Inflammatory macrophage treated with lipopolysaccharide for 4 hours (primary cell): ENCODE measurements at regions not wholly inside any gene's neighbourhood (a gene's known extent, or its start where the extent isn't known, plus 50 kb on each side); places are given as distances from the start of the nearest gene placed in this dataset.
"Not testable (repeated sequence)": the region's sequence is repeated elsewhere in the genome, so short reads cannot be mapped to it uniquely, and the experiment has no call there.

Source experiments
- DNase-seq: peaks from one replicate; pipeline ENCODE4 v3.0.0-alpha.2; 2020

DNA sequence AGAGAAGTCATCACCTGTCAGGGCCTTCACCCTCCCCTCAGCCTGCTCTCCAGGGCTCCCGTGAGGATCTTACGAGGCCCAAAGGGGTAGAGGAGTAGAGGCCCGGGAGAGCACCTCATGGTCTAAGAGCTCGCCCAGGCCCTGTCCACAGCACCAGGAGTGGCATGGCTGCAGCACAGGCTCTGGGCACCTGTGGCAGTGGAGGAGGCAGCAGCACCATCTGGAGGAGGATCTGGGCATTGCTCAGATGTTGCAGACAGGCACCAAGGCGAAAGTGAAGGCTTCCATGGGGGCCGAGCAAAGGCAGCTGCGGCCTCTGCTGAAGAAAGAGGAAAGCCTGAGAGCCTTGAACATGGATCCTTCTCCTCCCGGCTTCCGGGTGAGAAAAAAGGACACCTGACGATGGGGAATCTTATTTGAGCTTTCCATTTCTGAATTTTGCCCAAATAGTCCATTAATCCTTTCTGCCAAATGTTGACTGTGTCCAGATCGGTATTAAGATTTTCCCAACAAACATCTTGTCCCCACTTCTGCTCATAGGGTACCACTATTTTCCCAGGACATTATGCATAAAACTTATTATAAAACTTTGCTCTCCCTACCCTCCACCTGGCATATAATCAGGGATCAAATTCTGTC is 604.7 kb downstream of the PTPRC start:
- peak; percentile 58 for DNase-seq

DNA sequence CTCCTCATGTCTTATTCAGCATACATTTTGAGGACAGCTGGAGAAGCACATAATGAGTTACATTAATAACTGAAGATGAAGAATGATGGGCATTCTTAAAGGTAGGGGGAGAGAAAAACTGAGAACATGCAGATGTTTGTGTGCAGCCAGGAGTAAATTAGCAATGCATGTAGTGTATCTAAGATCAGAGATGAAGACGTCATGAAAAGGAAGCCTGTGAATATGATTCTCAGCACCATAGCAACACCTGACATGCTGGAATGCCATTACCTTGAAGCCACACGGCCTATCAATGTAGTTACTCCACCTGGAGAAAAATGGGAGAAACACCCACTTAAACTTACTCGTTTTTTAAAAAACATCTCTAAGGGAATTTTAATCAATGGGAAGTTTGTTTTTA is 607.1 kb downstream of the PTPRC start:
- DNase-seq, result no peak

- no peak for DNase-seq
These were observed 607.9 kb downstream of the PTPRC start for GRCh38 chr1:199246716-199247115.

GRCh38 chr1:199247891-199248290 is 609.1 kb downstream of the PTPRC start:
- no peak for DNase-seq

- not testable (repeated sequence) for DNase-seq
These were observed 615.2 kb downstream of the PTPRC start for GRCh38 chr1:199254040-199254439.

- no peak for DNase-seq
These were observed 622.5 kb downstream of the PTPRC start for GRCh38 chr1:199261328-199261727.

DNA sequence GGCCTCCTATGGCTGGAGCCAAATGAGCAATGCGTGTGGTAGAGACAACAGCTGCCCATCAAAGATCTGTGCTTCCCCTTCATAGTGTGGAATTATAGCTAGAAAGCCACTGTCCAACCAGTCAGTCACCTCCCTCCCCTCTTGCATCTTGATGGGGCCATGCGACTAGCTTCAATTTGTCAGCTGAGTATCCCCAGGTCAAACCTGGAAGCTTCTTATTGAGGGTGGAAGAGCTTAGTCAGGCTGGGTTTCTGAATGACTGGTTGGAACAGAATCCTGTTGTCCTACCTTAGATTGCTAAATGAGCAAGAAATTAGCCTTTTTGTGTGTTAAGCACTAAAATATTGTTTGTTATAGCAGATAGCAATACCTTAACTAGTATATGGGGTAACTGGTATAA is 625.4 kb downstream of the PTPRC start:
- no peak for DNase-seq

DNA sequence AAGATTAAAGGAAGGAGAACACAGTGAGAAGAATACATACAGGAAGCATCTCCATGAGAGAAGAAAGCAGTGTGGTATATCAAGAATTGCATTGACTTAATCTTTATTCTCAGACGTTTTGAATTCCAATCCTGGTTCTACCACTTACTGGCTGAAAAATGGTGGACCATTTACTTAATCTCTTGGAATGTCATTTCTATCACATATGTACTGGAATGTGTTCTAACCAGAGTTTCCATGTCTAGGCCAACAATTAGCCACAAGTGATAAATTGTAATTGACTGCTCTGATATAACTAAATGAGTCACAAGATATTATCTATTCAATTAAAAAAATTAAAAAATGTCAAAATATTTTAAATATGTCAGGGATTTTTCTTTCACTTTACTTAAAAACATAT is 626.1 kb downstream of the PTPRC start:
- no peak for DNase-seq

- DNase-seq, result no peak
These were observed 626.5 kb downstream of the PTPRC start for GRCh38 chr1:199265319-199265718.

DNA sequence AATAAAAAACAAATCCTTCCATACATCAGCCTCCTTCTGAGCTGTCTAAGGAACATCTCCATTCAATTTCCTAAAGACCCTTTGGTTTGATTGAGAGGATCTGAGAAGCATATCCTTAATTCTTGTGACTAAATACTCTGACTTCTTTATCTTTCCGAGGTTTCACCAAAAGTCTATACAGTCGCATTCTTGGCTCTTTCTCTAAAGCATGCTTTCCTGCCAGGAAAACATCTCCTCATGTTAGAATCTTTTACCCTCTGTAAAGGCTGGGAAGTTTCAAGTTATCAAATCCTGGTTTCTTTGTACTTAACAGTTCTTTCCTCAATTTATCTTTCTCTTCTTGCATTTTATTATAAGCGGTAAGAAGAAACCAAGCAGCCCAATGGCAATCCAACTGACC is 630.4 kb downstream of the PTPRC start:
- DNase-seq, result no peak

- DNase-seq, result no peak
These were observed 633.3 kb downstream of the PTPRC start for GRCh38 chr1:199272139-199272544.

DNA sequence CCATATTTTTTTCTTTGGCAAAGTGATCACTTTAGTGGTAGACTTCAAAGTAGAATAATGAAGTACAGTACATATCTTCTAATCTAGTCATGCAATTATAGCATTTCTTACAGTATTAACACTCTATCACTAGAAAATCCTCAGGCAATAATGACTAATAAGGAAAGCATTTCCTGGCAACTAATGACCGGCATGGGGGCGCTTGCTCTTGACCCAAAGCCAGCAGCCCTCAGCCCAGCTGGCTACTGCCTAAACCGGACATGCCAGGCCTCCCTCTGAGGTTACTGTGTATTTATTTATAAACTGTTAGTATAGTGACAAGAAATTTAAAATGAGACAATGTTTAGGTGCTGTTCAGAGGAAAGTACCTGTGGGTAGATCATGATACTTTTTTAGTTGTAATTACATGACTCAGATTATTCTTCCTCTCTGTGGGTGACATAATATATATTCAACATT is 633.8 kb downstream of the PTPRC start:
- DNase-seq, result no peak

GRCh38 chr1:199273837-199274379 is 635.1 kb downstream of the PTPRC start:
- no peak for DNase-seq

GRCh38 chr1:199279067-199279466 is 640.2 kb downstream of the PTPRC start:
- peak; percentile 61 for DNase-seq

DNA sequence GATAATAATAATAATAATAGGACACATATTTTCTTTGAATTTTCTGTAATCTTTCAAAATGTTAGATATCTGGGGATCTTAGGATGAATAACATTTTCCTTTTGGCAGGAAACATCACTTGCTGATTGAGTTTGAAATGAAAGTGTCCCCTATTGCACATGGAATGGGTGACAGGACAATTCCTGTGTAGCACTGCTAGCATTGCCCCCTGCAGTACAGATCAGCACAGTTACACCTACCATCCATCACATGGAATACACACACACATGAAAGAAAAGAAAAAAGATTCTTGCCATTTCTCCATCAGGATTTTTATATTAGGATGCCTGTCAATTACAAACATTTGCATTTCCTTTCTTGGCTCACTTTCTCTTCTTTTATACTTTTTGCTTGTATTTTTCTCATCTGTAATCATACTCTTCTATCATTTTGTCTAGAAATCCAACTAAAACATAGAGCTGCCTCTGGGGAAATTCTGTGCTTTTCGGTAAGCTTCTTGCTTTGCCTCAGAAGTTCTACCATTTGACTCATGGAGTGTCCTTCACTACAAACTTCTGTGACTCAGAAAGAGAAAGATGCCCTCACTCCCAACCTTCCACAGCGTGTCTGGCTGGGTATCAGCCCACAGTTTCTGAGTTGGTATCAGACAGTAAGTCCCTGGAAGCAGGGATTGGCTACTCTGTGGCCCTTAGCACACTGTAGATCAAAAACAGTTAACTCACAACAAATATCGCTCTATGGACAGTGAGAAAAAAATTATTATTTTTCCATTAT is 641.2 kb downstream of the PTPRC start:
- peak; percentile 10 for DNase-seq

DNA sequence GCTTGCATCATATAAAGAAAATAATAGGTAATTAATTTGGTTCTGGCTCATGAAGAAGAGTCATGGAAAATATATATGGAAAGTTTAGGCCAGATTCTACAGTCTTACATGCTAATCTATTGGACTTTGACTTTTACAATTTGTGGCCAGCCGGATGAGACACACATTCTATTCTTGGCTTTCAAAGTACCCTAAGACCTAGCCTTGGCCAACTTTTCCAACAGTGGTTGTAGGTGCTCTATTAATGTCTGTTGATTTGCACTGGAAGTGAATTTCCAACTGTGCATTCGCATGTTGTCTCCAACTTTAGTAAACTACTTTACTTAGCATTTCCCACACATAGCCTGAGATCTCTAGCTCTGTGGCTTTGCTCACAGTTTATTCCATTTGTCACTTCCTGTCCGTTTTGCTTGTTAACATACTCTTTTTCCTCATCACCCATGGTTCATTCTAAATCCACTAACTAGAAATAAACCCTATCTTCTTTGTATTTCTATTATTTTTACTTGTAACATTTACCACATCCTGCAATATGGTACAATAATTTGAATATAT is 644.0 kb downstream of the PTPRC start:
- no peak for DNase-seq

DNA sequence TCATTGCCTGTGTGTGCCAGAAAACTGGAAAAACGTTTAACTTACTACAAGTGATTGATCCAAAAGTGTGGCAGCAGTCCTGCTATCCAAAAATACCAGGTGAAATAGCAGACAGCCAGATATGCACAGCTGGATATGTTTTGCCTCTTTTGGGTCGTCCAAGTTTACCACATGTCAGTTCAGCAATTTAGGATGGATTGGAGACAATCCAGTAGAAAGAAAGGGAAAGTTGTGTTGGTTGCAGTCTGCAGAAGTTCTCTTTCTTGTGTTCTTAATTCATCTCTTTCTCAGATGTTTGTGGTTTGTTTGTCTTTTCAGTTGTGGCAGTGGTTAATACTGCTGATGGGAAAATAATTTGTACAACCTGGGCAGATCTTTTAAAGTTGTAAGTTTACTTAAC is 645.0 kb downstream of the PTPRC start:
- DNase-seq, result no peak

GRCh38 chr1:199287206-199287605 is 648.4 kb downstream of the PTPRC start:
- peak; percentile 10 for DNase-seq

- DNase-seq, result peak; percentile 32
These were observed 648.8 kb downstream of the PTPRC start for GRCh38 chr1:199287647-199288046.

GRCh38 chr1:199290186-199290585 is 651.3 kb downstream of the PTPRC start:
- no peak for DNase-seq

DNA sequence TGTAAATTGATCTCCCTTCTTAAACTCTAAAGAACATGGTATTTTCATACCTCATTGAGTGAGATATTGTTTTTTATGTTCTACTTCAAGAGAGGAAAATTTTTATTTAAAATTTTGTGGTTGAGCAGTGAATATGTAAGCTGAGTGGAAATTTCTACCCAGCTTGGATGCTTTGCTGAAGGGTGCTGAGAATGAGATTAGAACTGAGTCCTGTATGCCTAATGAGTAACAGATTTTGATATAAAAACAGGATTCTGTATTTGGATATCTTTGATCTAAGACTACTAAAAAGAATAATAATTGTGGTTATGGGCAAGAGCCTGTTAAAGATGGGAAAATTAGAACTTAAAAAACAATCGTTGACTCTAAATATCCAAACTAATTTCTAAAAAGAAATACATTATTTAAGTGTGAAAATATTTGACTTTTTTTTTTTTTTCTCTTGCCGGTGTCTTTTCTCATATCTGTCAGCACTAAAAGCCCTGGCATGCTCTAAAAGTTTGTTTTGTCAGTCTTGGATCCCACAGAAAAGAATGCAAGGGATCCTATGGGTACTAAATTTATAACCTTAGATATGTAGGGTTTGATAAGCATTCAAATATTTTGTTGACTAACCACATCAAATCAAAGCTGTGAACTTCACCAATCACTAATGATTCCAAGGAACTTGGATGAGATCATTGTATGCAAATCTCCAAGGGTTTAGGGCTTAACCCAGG is 652.3 kb downstream of the PTPRC start:
- DNase-seq, result no peak

DNA sequence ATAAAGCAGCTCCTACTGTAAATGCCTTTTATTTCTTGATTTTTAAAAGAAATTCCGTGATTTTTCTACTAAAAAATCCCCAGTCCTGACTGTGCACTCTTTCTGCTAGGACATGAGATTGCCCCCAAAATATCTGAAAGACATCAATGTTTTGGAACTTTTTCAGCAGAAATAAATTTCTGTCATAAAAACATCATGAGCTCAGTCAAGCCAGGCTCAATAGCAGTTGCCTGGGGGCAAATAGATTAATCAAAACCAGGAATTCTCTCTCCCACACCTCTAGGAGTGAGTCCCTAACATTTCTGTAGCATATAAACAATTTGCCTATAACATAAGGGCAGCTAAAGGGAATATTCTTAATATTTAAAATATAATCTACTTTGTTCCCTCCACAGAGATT is 654.1 kb downstream of the PTPRC start:
- DNase-seq, result no peak

- no peak for DNase-seq
These were observed 656.3 kb downstream of the PTPRC start for GRCh38 chr1:199295107-199295506.
